ENCODE measurements at regions not wholly inside any gene's neighbourhood (a gene's known extent, or its start where the extent isn't known, plus 50 kb on each side); places are given as distances from the start of the nearest gene placed in this dataset.

- TF ChIP-seq CTCF (IDR thresholded peaks at IDR 0.05) (no peak), POLR2AphosphoS5 (IDR thresholded peaks at IDR 0.05) (no peak)
Observed at GRCh38 chr13:70520275-70521036, 412.2 kb upstream of the KLHL1 start.
